SU-DHL-6 (cell line): ENCODE measurements at regions not wholly inside any gene's neighbourhood (a gene's known extent, or its start where the extent isn't known, plus 50 kb on each side); places are given as distances from the start of the nearest gene placed in this dataset.

Experiments
- H2AFZ ChIP-seq: fragments of 200-600 bp; sonication (generic); 2 replicates; pipeline ENCODE4 v1.6.1; 2014; ENCODE audit warnings: low read depth, mild to moderate bottlenecking, moderate library complexity, mixed read lengths, antibody characterized with exemption, low read length; ENCODE audit not compliant: severe bottlenecking
- H3F3A ChIP-seq: fragments of 200-600 bp; shearing (Covaris generic); 2 replicates; pipeline ENCODE4 v1.6.0; 2016; ENCODE audit warnings: antibody characterized with exemption, mild to moderate bottlenecking; ENCODE audit not compliant: insufficient read depth
- H3K27ac ChIP-seq: fragments of 200-600 bp; sonication (generic); 2 replicates; pipeline ENCODE4 v1.5.1; 2016; ENCODE audit warnings: low read depth, mild to moderate bottlenecking, low read length, moderate library complexity, mixed read lengths
- H3K27me3 ChIP-seq: fragments of 200-600 bp; sonication (generic), shearing (Covaris generic); 2 replicates; pipeline ENCODE4 v1.6.0; 2014; ENCODE audit warnings: mild to moderate bottlenecking, low read length
- H3K36me3 ChIP-seq: fragments of 200-600 bp; sonication (generic); 2 replicates; pipeline ENCODE4 v1.6.1; 2014; ENCODE audit warnings: mild to moderate bottlenecking, low read length, mixed read lengths
- H3K4me2 ChIP-seq: fragments of 300-600, 200-600 bp; shearing (Covaris generic), sonication (generic); 2 replicates; pipeline ENCODE4 v1.6.0; 2014; ENCODE audit warnings: low read length, low read depth, mild to moderate bottlenecking; ENCODE audit not compliant: poor library complexity, severe bottlenecking
- H3K4me3 ChIP-seq: fragments of 200-600 bp; sonication (generic); 2 replicates; pipeline ENCODE4 v1.5.1; 2014; ENCODE audit warnings: antibody characterized with exemption, low read length, mild to moderate bottlenecking, mixed read lengths; ENCODE audit not compliant: insufficient read depth, poor library complexity, severe bottlenecking
- H3K79me2 ChIP-seq: fragments of 200-600 bp; sonication (generic); 2 replicates; pipeline ENCODE4 v1.6.1; 2014; ENCODE audit warnings: mild to moderate bottlenecking, low read length, moderate library complexity; ENCODE audit not compliant: insufficient read depth
- H3K9ac ChIP-seq: fragments of 200-600 bp; sonication (generic); 2 replicates; pipeline ENCODE4 v1.7.0; 2014; ENCODE audit warnings: mild to moderate bottlenecking, low read length
- H3K9me2 ChIP-seq: fragments of 200-600 bp; sonication (generic); replicated peaks from 2 replicates; pipeline ENCODE4 v1.6.1; 2014; ENCODE audit warnings: low read length; ENCODE audit not compliant: insufficient read depth
- H3K9me3 ChIP-seq: fragments of 200-600 bp; sonication (generic); 2 replicates; pipeline ENCODE4 v1.6.1; 2014; ENCODE audit warnings: low read length, mixed read lengths; ENCODE audit not compliant: insufficient read depth
- H4K20me1 ChIP-seq: fragments of 200-600 bp; sonication (generic); 2 replicates; pipeline ENCODE4 v1.6.1; 2014; ENCODE audit warnings: low read depth, mild to moderate bottlenecking, antibody characterized with exemption, low read length, moderate library complexity, mixed read lengths
- EZH2phosphoT487 ChIP-seq: fragments of 200-600 bp; sonication (generic), shearing (Covaris generic); conservative IDR thresholded peaks from 2 replicates; pipeline ENCODE4 v1.6.1; 2018; ENCODE audit warnings: mild to moderate bottlenecking, antibody characterized with exemption, low read length, moderate library complexity, mixed read lengths
- TF ChIP-seq, protein P1 (sequence below): fragments of 200-600 bp; sonication (generic); IDR thresholded peaks from one replicate; pipeline ENCODE4 v1.5.1; 2017; ENCODE audit warnings: antibody characterized with exemption, mild to moderate bottlenecking, low read length, moderate library complexity; ENCODE audit not compliant: insufficient read depth, poor library complexity, severe bottlenecking

GRCh38 chr2:195122653-195123052, 534.4 kb upstream of the SLC39A10 start:
- H3F3A ChIP-seq, result no peaks in the 10 kb centered on the region
- TF ChIP-seq EZH2phosphoT487, result no peak
- TF ChIP-seq, protein P1, sequence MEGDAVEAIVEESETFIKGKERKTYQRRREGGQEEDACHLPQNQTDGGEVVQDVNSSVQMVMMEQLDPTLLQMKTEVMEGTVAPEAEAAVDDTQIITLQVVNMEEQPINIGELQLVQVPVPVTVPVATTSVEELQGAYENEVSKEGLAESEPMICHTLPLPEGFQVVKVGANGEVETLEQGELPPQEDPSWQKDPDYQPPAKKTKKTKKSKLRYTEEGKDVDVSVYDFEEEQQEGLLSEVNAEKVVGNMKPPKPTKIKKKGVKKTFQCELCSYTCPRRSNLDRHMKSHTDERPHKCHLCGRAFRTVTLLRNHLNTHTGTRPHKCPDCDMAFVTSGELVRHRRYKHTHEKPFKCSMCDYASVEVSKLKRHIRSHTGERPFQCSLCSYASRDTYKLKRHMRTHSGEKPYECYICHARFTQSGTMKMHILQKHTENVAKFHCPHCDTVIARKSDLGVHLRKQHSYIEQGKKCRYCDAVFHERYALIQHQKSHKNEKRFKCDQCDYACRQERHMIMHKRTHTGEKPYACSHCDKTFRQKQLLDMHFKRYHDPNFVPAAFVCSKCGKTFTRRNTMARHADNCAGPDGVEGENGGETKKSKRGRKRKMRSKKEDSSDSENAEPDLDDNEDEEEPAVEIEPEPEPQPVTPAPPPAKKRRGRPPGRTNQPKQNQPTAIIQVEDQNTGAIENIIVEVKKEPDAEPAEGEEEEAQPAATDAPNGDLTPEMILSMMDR, result no peak
- H3K9me2 ChIP-seq, result no peaks in the 10 kb centered on the region
- no peaks in the 10 kb centered on the region for H3K9me3 ChIP-seq
- H3K79me2 ChIP-seq, result no peaks in the 10 kb centered on the region
- H3K4me2 ChIP-seq, result no peak overlapping the region
- H4K20me1 ChIP-seq, result no peaks in the 10 kb centered on the region
- H3K27ac ChIP-seq, result no peak overlapping the region
- H3K9ac ChIP-seq, result no peak overlapping the region
- no peak overlapping the region for H3K4me3 ChIP-seq
- no peaks in the 10 kb centered on the region for H3K27me3 ChIP-seq
- no peak overlapping the region for H2AFZ ChIP-seq
- H3K36me3 ChIP-seq, result no peaks in the 10 kb centered on the region

DNA sequence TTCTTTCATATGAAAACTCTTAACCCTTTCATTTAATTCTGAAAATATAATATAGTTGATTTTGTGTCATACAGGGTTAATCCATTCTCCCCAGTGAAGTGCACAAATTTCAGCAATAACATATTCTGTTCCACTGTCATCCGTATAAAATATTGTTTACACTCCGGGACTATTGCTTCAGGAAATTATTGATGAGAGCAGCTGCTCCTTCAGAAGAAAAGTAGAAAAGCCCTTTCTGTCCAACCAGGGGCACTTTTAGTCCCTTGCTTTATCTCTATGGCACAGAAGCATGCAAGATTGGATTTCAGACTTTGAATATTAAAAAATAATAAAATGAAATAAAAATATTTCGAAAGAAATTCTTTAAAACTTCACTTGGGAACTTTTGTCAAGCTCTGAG, 535.7 kb upstream of the SLC39A10 start:
- Histone ChIP-seq H3K4me2 (no peak overlapping the region), H4K20me1 (no peaks in the 10 kb centered on the region), H3K9me2 (no peaks in the 10 kb centered on the region), H2AFZ (no peak overlapping the region), H3K9me3 (no peaks in the 10 kb centered on the region), H3K4me3 (no peak overlapping the region), H3K9ac (no peak overlapping the region), H3F3A (no peaks in the 10 kb centered on the region), H3K27me3 (no peaks in the 10 kb centered on the region), H3K36me3 (no peaks in the 10 kb centered on the region), H3K79me2 (no peaks in the 10 kb centered on the region), H3K27ac (no peak overlapping the region)
- TF ChIP-seq, protein P1, result no peak
- TF ChIP-seq EZH2phosphoT487, result no peak

DNA sequence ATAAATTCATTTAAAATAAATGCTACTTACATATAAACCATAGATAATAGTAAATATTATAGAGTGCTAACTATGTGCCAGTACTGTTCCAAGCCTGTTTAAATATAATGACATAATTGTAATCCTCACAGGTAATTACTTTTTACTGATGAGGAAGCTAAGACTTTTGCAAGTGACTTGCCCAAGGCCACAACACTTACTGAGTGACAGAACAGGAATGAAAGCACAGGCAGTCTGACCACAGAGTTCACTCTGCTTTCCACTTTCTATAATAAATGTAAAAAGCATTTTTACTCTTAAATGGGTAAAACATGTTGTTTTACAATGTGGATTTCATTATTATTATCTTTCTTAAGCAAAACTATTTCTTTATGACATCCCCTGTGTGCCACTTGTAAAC, 537.8 kb upstream of the SLC39A10 start:
- Histone ChIP-seq H3K9me2 (no peaks in the 10 kb centered on the region), H3K27ac (no peak overlapping the region), H3K4me2 (no peak overlapping the region), H3K9me3 (no peaks in the 10 kb centered on the region), H3K4me3 (no peak overlapping the region), H3K36me3 (no peaks in the 10 kb centered on the region), H3F3A (no peaks in the 10 kb centered on the region), H3K79me2 (no peaks in the 10 kb centered on the region), H4K20me1 (no peaks in the 10 kb centered on the region), H2AFZ (no peak overlapping the region), H3K9ac (no peak overlapping the region), H3K27me3 (no peaks in the 10 kb centered on the region)
- no peak for TF ChIP-seq EZH2phosphoT487
- TF ChIP-seq, protein P1, result no peak
